Endothelial cell of umbilical vein (primary cell): ENCODE measurements at regions not wholly inside any gene's neighbourhood (a gene's known extent, or its start where the extent isn't known, plus 50 kb on each side); places are given as distances from the start of the nearest gene placed in this dataset.

Source experiments
- BruUV-seq: library from RNA; stranded (reverse); fragments of 400-500 nt; replicated peaks from 2 replicates; lab custom pipeline; 2021; lab: Mats Ljungman, UMichigan
- CTCF ChIA-PET: fragments of 300-600, 350-600 bp; sonication (Branson Sonifier 250); formaldehyde crosslinking; loops from one replicate; lab custom pipeline; 2021; ENCODE audit warnings: antibody characterized with exemption, inconsistent platforms; lab: Charles Lee
- POLR2A ChIA-PET: fragments of 300-600, 350-600 bp; sonication (Branson Sonifier 250); formaldehyde crosslinking; loops from one replicate; lab custom pipeline; 2021; ENCODE audit warnings: antibody characterized with exemption, inconsistent platforms; lab: Charles Lee
- DNase-seq: peaks from one replicate; pipeline ENCODE4 v3.0.0-alpha.2; 2011; ENCODE audit warnings: low read depth, low spot score
- FAIRE-seq: peaks from 2 replicates; lab custom pipeline; 2011; peaks lifted over from hg19 to GRCh38; lab: Jason Lieb, UNC
- H2AFZ ChIP-seq: 2 replicates; pipeline ENCODE4 v1.6.0; 2012; ENCODE audit warnings: low read depth, low read length, control low read depth, inconsistent platforms
- H3K27ac ChIP-seq: 2 replicates; pipeline ENCODE4 v1.5.1; 2011; ENCODE audit warnings: low read depth, mild to moderate bottlenecking, control low read depth, low read length, moderate library complexity; ENCODE audit not compliant: insufficient read depth
- H3K27me3 ChIP-seq, 2 experiments: 2 replicates each; pipeline versions ENCODE4 v1.6.0 to v1.6.1; 2011; ENCODE audit warnings: low read length in 2 of 2, mixed read lengths in 1 of 2; ENCODE audit not compliant: control insufficient read depth in 2 of 2, insufficient read depth in 2 of 2
- H3K36me3 ChIP-seq, 2 experiments: 2 replicates in 1 of 2; 3 replicates in 1 of 2; pipeline ENCODE4 v1.5.1; 2011; ENCODE audit warnings: low read length in 2 of 2, mild to moderate bottlenecking in 1 of 2, moderate library complexity in 1 of 2; ENCODE audit not compliant: control insufficient read depth in 2 of 2, insufficient read depth in 2 of 2; ENCODE audit errors: extremely low read depth in 1 of 2
- H3K4me1 ChIP-seq: 3 replicates; pipeline ENCODE4 v1.5.1; 2011; ENCODE audit warnings: mild to moderate bottlenecking, low read length; ENCODE audit not compliant: control insufficient read depth, insufficient read depth; ENCODE audit errors: extremely low read depth
- H3K4me2 ChIP-seq: 2 replicates; pipeline ENCODE4 v1.6.1; 2011; ENCODE audit warnings: low read length, control low read depth, mixed read lengths; ENCODE audit not compliant: insufficient read depth
- H3K4me3 ChIP-seq, 3 experiments: fragments of 200-600 bp in 1 of 3; sonication (generic), shearing (Covaris generic) in 1 of 3; replicated peaks in 1 of 3; 2 replicates each; pipeline ENCODE4 v1.5.1; 2011 to 2016; ENCODE audit warnings: control low read depth in 3 of 3, low read length in 3 of 3, mild to moderate bottlenecking in 2 of 3, inconsistent platforms in 1 of 3, low read depth in 1 of 3, moderate library complexity in 1 of 3; ENCODE audit not compliant: insufficient read depth in 1 of 3
- H3K79me2 ChIP-seq: 2 replicates; pipeline ENCODE4 v1.6.0; 2012; ENCODE audit warnings: low read length, inconsistent platforms; ENCODE audit not compliant: control insufficient read depth, insufficient read depth
- H3K9ac ChIP-seq: replicated peaks from 2 replicates; pipeline ENCODE3; 2011; ENCODE audit warnings: low read length, control low read depth; ENCODE audit not compliant: insufficient read depth; ENCODE audit errors: extremely low read depth
- H3K9me1 ChIP-seq: replicated peaks from 3 replicates; pipeline ENCODE4 v1.6.0; 2011; ENCODE audit warnings: mild to moderate bottlenecking, low read length; ENCODE audit not compliant: control insufficient read depth, insufficient read depth; ENCODE audit errors: extremely low read depth
- H3K9me3 ChIP-seq: replicated peaks from 2 replicates; pipeline ENCODE4 v1.5.1; 2012; ENCODE audit warnings: low read length, inconsistent platforms; ENCODE audit not compliant: control insufficient read depth, insufficient read depth
- H4K20me1 ChIP-seq: replicated peaks from 2 replicates; pipeline ENCODE3; 2011; ENCODE audit warnings: mild to moderate bottlenecking, low read length; ENCODE audit not compliant: control insufficient read depth, insufficient read depth; ENCODE audit errors: extremely low read depth
- CTCF ChIP-seq, 2 donors: IDR thresholded peaks; 1 replicate in 1 of 2; 2 replicates in 1 of 2; pipeline ENCODE4 v1.5.1; 2011; ENCODE audit warnings: low read length in 2 of 2, mild to moderate bottlenecking in 2 of 2, moderate library complexity in 2 of 2, control low read depth in 1 of 2, inconsistent platforms in 1 of 2, low read depth in 1 of 2; ENCODE audit not compliant: insufficient read depth in 1 of 2; ENCODE audit errors: extremely low read depth in 1 of 2
- EZH2 ChIP-seq: IDR thresholded peaks from 2 replicates; pipeline ENCODE4 v1.6.1; 2012; ENCODE audit warnings: borderline replicate concordance, low read depth, mild to moderate bottlenecking, moderate library complexity, low read length, inconsistent platforms; ENCODE audit not compliant: severe bottlenecking
- FOS ChIP-seq: IDR thresholded peaks from 2 replicates; pipeline ENCODE4 v1.6.1; 2011; ENCODE audit warnings: mild to moderate bottlenecking, low read length, moderate library complexity, borderline replicate concordance; ENCODE audit not compliant: insufficient read depth
- GATA2 ChIP-seq: IDR thresholded peaks from 2 replicates; pipeline ENCODE4 v1.7.0; 2011; ENCODE audit warnings: low read depth, mild to moderate bottlenecking, moderate library complexity, mixed read lengths, low read length; ENCODE audit not compliant: insufficient read length, insufficient read depth
- JUN ChIP-seq: IDR thresholded peaks from 2 replicates; pipeline ENCODE4 v1.6.1; 2011; ENCODE audit warnings: borderline replicate concordance, low read depth; ENCODE audit not compliant: insufficient read length, insufficient read depth
- MYC ChIP-seq: IDR thresholded peaks from one replicate; pipeline ENCODE4 v1.6.1; 2011; ENCODE audit warnings: mild to moderate bottlenecking, low read depth, low read length
- POLR2A ChIP-seq: IDR thresholded peaks from 2 replicates; pipeline ENCODE4 v1.6.1; 2012; ENCODE audit warnings: low read depth, mild to moderate bottlenecking, control low read depth, low read length
- POLR2AphosphoS5 ChIP-seq: IDR thresholded peaks from 2 replicates; pipeline ENCODE4 v1.6.1; 2012; ENCODE audit warnings: low read depth, mild to moderate bottlenecking, control low read depth, low read length, moderate library complexity; ENCODE audit not compliant: insufficient read depth
- dilution Hi-C: fragments of 300-500 bp; cut with MboI; formaldehyde crosslinking; loops from one replicate; pipeline ENCODE4 v1.15.0; 2019; ENCODE audit warnings: low sequenced_read_pairs; ENCODE audit not compliant: extremely low pct_ligation_motif_present
- intact Hi-C: fragments of 100-400 bp; cut with micrococcal nuclease; formaldehyde crosslinking; loops from one replicate; pipeline ENCODE4 v1.10.0; 2022

DNA sequence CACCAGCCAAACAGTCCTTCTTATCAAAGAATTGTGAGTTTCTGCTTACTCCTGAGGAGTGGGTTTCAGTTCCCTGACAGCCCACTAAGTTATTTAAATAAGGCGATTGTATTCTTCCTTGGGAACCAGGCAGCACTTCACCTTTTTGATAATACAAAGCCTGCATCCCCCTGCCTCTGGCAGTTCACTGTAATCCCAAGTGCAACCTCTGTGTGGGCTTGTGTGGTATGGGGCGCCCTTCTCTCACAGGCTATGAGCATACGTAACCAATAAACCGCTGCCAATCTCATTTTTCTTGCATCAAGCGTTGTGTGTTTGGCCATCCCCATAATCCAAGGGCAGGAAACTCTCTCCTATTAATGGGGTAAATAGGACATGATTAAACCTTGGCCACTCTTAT lies 1025.6 kb downstream of the NSUN3 start:
- Histone ChIP-seq H3K79me2 (no peaks in the 10 kb centered on the region), H2AFZ (no peak overlapping the region), H3K9me3 (peaks cover 2% of the 10 kb centered on the region), H3K4me3 (no peak overlapping the region), H4K20me1 (no peaks in the 10 kb centered on the region), H3K9ac (no peak overlapping the region), H3K36me3 (no peaks in the 10 kb centered on the region), H3K4me2 (no peak overlapping the region), H3K4me1 (no peaks in the 10 kb centered on the region), H3K9me1 (no peaks in the 10 kb centered on the region), H3K27ac (no peak overlapping the region), H3K27me3 (no peaks in the 10 kb centered on the region)
- dilution Hi-C loops (no loop called here), intact Hi-C loops (no loop called here)
- no TSS peak for BruUV-seq
- ChIA-PET POLR2A (no interaction called here), CTCF (no interaction called here)
- FAIRE-seq (no peak), DNase-seq (no peak)
- no peak for TF ChIP-seq GATA2
- no peak for TF ChIP-seq FOS
- TF ChIP-seq CTCF (IDR thresholded peaks at IDR 0.05; ENCODE audit: extremely low read depth in 1 of 2, insufficient read depth in 1 of 2, low read depth in 1 of 2, low read length in 2 of 2), result no peak
- TF ChIP-seq POLR2A, result no peak
- no peak for TF ChIP-seq POLR2AphosphoS5
- no peak for TF ChIP-seq EZH2
- no peak for TF ChIP-seq JUN
- no peak for TF ChIP-seq MYC
